Upper lobe of left lung (tissue), 4 donors: ENCODE measurements at regions not wholly inside any gene's neighbourhood (a gene's known extent, or its start where the extent isn't known, plus 50 kb on each side); places are given as distances from the start of the nearest gene placed in this dataset.

Source experiments
- CTCF ChIP-seq, 6 experiments: fragments of 450-650 bp in 4 of 6; fragments of 200-600 bp in 2 of 6; sonication (generic) in 2 of 6; IDR thresholded peaks; one replicate each; pipeline ENCODE4 v1.5.1; 2016 to 2019; ENCODE audit warnings: antibody characterized with exemption in 6 of 6
- POLR2A ChIP-seq, 4 donors: fragments of 450-650 bp; IDR thresholded peaks; one replicate each; pipeline ENCODE4 v1.5.1; 2016 to 2017; ENCODE audit warnings: antibody characterized with exemption in 4 of 4, mild to moderate bottlenecking in 2 of 4

GRCh38 chr4:1470393-1470670 is 64.1 kb upstream of the NKX1-1 start:
- TF ChIP-seq CTCF (IDR thresholded peaks at IDR 0.05) (no peak), POLR2A (IDR thresholded peaks at IDR 0.05) (no peak)
